Large intestine (tissue), 3 donors: ENCODE measurements at regions not wholly inside any gene's neighbourhood (a gene's known extent, or its start where the extent isn't known, plus 50 kb on each side); places are given as distances from the start of the nearest gene placed in this dataset.
"Not testable (repeated sequence)": the region's sequence is repeated elsewhere in the genome, so short reads cannot be mapped to it uniquely, and the experiment has no call there.

Experiments
- DNase-seq, 2 donors: peaks; one replicate each; pipeline versions ENCODE4 v3.0.0 to v3.0.0-alpha.2; 2013
- H3K27ac ChIP-seq: one replicate; pipeline ENCODE4 v1.5.1; 2013; ENCODE audit warnings: low read length
- H3K27me3 ChIP-seq: 2 replicates; pipeline ENCODE4 v1.6.1; 2013; ENCODE audit warnings: low read length; ENCODE audit not compliant: control insufficient read depth, insufficient read depth
- H3K36me3 ChIP-seq: 2 replicates; pipeline ENCODE4 v1.6.1; 2013; ENCODE audit warnings: low read length; ENCODE audit not compliant: control insufficient read depth, insufficient read depth
- H3K4me1 ChIP-seq: one replicate; pipeline ENCODE4 v1.6.1; 2013; ENCODE audit warnings: low read length; ENCODE audit not compliant: control insufficient read depth, insufficient read depth
- H3K4me3 ChIP-seq: one replicate; pipeline ENCODE4 v1.5.1; 2013; ENCODE audit warnings: low read length
- H3K9me3 ChIP-seq: one replicate; pipeline ENCODE4 v1.6.1; 2013; ENCODE audit warnings: mild to moderate bottlenecking, low read depth, low read length, moderate library complexity; ENCODE audit not compliant: control insufficient read depth
- WGBS: methylation state at CpG from one replicate; pipeline ENCODE4 v1.1.5; 2013; ENCODE audit warnings: low lambda C conversion rate; ENCODE audit not compliant: insufficient coverage; 5-methylcytosine and 5-hydroxymethylcytosine counted together

- H3K9me3 ChIP-seq, H3K27ac ChIP-seq, DNase-seq, H3K36me3 ChIP-seq, H3K4me1 ChIP-seq, H3K4me3 ChIP-seq, H3K27me3 ChIP-seq: not testable (repeated sequence)
- WGBS: no CpG with 5 or more reads among the region's 13 CpGs
These were observed 340.6 kb downstream of the PAX1 start for GRCh38 chr20:22045956-22046507.

GRCh38 chr20:22027423-22027822, 322.0 kb downstream of the PAX1 start:
- WGBS: no CpG with 5 or more reads among the region's 1 CpG
- no peaks in the 10 kb centered on the region for H3K36me3 ChIP-seq

GRCh38 chr20:22020201-22020600, 314.7 kb downstream of the PAX1 start:
- Histone ChIP-seq H3K27ac (no peak overlapping the region), H3K36me3 (no peaks in the 10 kb centered on the region), H3K4me3 (no peak overlapping the region), H3K27me3 (no peaks in the 10 kb centered on the region), H3K9me3 (no peaks in the 10 kb centered on the region), H3K4me1 (no peaks in the 10 kb centered on the region)
- 80% methylated on average over 1 of the region's 4 CpGs for WGBS
- no peak for DNase-seq

More at GRCh38 chr20:22027423-22027822, 322.0 kb downstream of the PAX1 start:
- no peaks in the 10 kb centered on the region for H3K27me3 ChIP-seq
- DNase-seq: no peak
- H3K27ac ChIP-seq: no peak overlapping the region
- H3K4me3 ChIP-seq: no peak overlapping the region
- H3K9me3 ChIP-seq: no peaks in the 10 kb centered on the region
- no peaks in the 10 kb centered on the region for H3K4me1 ChIP-seq

GRCh38 chr20:22008456-22008855, 303.0 kb downstream of the PAX1 start:
- no CpG with 5 or more reads among the region's 3 CpGs for WGBS
- H3K4me3 ChIP-seq: no peak overlapping the region
- H3K36me3 ChIP-seq: no peaks in the 10 kb centered on the region
- no peaks in the 10 kb centered on the region for H3K4me1 ChIP-seq
- no peaks in the 10 kb centered on the region for H3K27me3 ChIP-seq
- H3K9me3 ChIP-seq: no peaks in the 10 kb centered on the region
- H3K27ac ChIP-seq: no peak overlapping the region
- DNase-seq: no peak

- H3K36me3 ChIP-seq: no peaks in the 10 kb centered on the region
- no peaks in the 10 kb centered on the region for H3K4me1 ChIP-seq
- no peak overlapping the region for H3K4me3 ChIP-seq
- H3K27ac ChIP-seq: no peak overlapping the region
- no peaks in the 10 kb centered on the region for H3K27me3 ChIP-seq
- no peak for DNase-seq
- H3K9me3 ChIP-seq: no peaks in the 10 kb centered on the region
These were observed 300.8 kb downstream of the PAX1 start for GRCh38 chr20:22006306-22006705.

- Histone ChIP-seq H3K9me3 (no peaks in the 10 kb centered on the region), H3K4me3 (no peak overlapping the region), H3K4me1 (no peaks in the 10 kb centered on the region), H3K27ac (no peak overlapping the region), H3K36me3 (no peaks in the 10 kb centered on the region), H3K27me3 (no peaks in the 10 kb centered on the region)
- DNase-seq: no peak
- WGBS: no CpG with 5 or more reads among the region's 2 CpGs
These were observed 300.1 kb downstream of the PAX1 start for GRCh38 chr20:22005535-22005934.

GRCh38 chr20:22004946-22005345, 299.5 kb downstream of the PAX1 start:
- no CpG with 5 or more reads among the region's 2 CpGs for WGBS
- no peak overlapping the region for H3K27ac ChIP-seq
- H3K27me3 ChIP-seq: no peaks in the 10 kb centered on the region
- no peaks in the 10 kb centered on the region for H3K36me3 ChIP-seq
- H3K4me3 ChIP-seq: no peak overlapping the region
- no peaks in the 10 kb centered on the region for H3K9me3 ChIP-seq
- no peaks in the 10 kb centered on the region for H3K4me1 ChIP-seq
- no peak for DNase-seq

- Histone ChIP-seq H3K27ac (no peak overlapping the region), H3K4me1 (no peaks in the 10 kb centered on the region), H3K36me3 (no peaks in the 10 kb centered on the region), H3K4me3 (no peak overlapping the region), H3K27me3 (no peaks in the 10 kb centered on the region), H3K9me3 (no peaks in the 10 kb centered on the region)
- DNase-seq: no peak
These were observed 298.2 kb downstream of the PAX1 start for GRCh38 chr20:22003680-22004079.

- Histone ChIP-seq H3K4me1 (no peaks in the 10 kb centered on the region), H3K36me3 (no peaks in the 10 kb centered on the region), H3K27me3 (no peaks in the 10 kb centered on the region), H3K4me3 (no peak overlapping the region), H3K27ac (no peak overlapping the region), H3K9me3 (no peaks in the 10 kb centered on the region)
- no CpG with 5 or more reads among the region's 1 CpG for WGBS
- DNase-seq: no peak
These were observed 296.4 kb downstream of the PAX1 start for GRCh38 chr20:22001886-22002285.

- Histone ChIP-seq H3K4me3 (no peak overlapping the region), H3K27ac (no peak overlapping the region), H3K4me1 (no peaks in the 10 kb centered on the region), H3K36me3 (no peaks in the 10 kb centered on the region), H3K9me3 (no peaks in the 10 kb centered on the region), H3K27me3 (no peaks in the 10 kb centered on the region)
- WGBS: no CpG with 5 or more reads among the region's 2 CpGs
- no peak for DNase-seq
These were observed 290.0 kb downstream of the PAX1 start for GRCh38 chr20:21995461-21995860.

GRCh38 chr20:21994203-21994602, 288.7 kb downstream of the PAX1 start:
- no CpG with 5 or more reads among the region's 2 CpGs for WGBS
- no peaks in the 10 kb centered on the region for H3K36me3 ChIP-seq
- H3K27ac ChIP-seq: no peak overlapping the region
- no peaks in the 10 kb centered on the region for H3K27me3 ChIP-seq
- no peaks in the 10 kb centered on the region for H3K4me1 ChIP-seq
- DNase-seq: no peak
- no peak overlapping the region for H3K4me3 ChIP-seq
- H3K9me3 ChIP-seq: no peaks in the 10 kb centered on the region
